ENCODE measurements at regions not wholly inside any gene's neighbourhood (a gene's known extent, or its start where the extent isn't known, plus 50 kb on each side); places are given as distances from the start of the nearest gene placed in this dataset.
A peak's percentile ranks its signal among the peaks of the same experiment; 100 is the strongest.

- ChIA-PET CTCF (interaction anchor here (0.6 to 1.5 kb wide), 6 partner anchors 11 to 1117 kb away, joined by 3 to 4 read pairs (median 3); no protein-coding TSS in a partner anchor), POLR2A (no interaction called here)
- H3K4me3 ChIP-seq (ENCODE audit: low read depth, low read length), result no peak overlapping the region
- H3K27ac ChIP-seq (ENCODE audit: extremely low read depth, low read depth, low read length), result no peak overlapping the region
- H3K9me3 ChIP-seq (ENCODE audit: control insufficient read depth, insufficient read depth, low read depth, low read length), result no peaks in the 10 kb centered on the region
- no peaks in the 10 kb centered on the region for H3K36me3 ChIP-seq (ENCODE audit: control insufficient read depth in 2 of 2, insufficient read depth in 1 of 2, low read length in 2 of 2)
- no peak for TF ChIP-seq ZNF311 (tag by site-specific recombination; IDR thresholded peaks at IDR 0.05; ENCODE audit: borderline replicate concordance)
- no peak for TF ChIP-seq YY2 (tag by site-specific recombination; IDR thresholded peaks at IDR 0.05)
- no peak for TF ChIP-seq HIC1 (tag by site-specific recombination; IDR thresholded peaks at IDR 0.05)
- no peak for TF ChIP-seq ZNF175 (tag by site-specific recombination; IDR thresholded peaks at IDR 0.05)
- no peak for TF ChIP-seq ZFP41 (tag by site-specific recombination; IDR thresholded peaks at IDR 0.05; ENCODE audit: borderline replicate concordance)
- TF ChIP-seq ZSCAN16 (tag by site-specific recombination; IDR thresholded peaks at IDR 0.05), result no peak
- no peak for TF ChIP-seq ZNF211 (tag by site-specific recombination; IDR thresholded peaks at IDR 0.05; ENCODE audit: low read depth)
- TF ChIP-seq ZNF514 (tag by site-specific recombination; IDR thresholded peaks at IDR 0.05), result no peak
- TF ChIP-seq ZNF610 (tag by site-specific recombination; IDR thresholded peaks at IDR 0.05; ENCODE audit: borderline replicate concordance), result no peak
- TF ChIP-seq ZNF48 (tag by site-specific recombination; IDR thresholded peaks at IDR 0.05), result no peak
- no peaks in the 10 kb centered on the region for H3K4me1 ChIP-seq (ENCODE audit: control insufficient read depth, insufficient read depth, low read length)
Observed at GRCh38 chr9:82808478-82808877, 254.5 kb downstream of the RASEF start.

- H3K27ac ChIP-seq (ENCODE audit: extremely low read depth, low read depth, low read length), result no peak overlapping the region
- CTCF ChIA-PET, result interaction anchor here (0.7 kb wide), 1 partner anchor 707 kb away, joined by 3 read pairs; no protein-coding TSS in a partner anchor
- H3K9me3 ChIP-seq (ENCODE audit: control insufficient read depth, insufficient read depth, low read depth, low read length), result no peaks in the 10 kb centered on the region
- no peaks in the 10 kb centered on the region for H3K4me1 ChIP-seq (ENCODE audit: control insufficient read depth, insufficient read depth, low read length)
- no peak overlapping the region for H3K4me3 ChIP-seq (ENCODE audit: low read depth, low read length)
- POLR2A ChIA-PET, result interaction anchor here (0.9 to 1.0 kb wide), 2 partner anchors 113 to 124 kb away, joined by 3 read pairs; no protein-coding TSS in a partner anchor
- no peaks in the 10 kb centered on the region for H3K36me3 ChIP-seq (ENCODE audit: control insufficient read depth in 2 of 2, insufficient read depth in 1 of 2, low read length in 2 of 2)
- TF ChIP-seq ZNF449 (tag by site-specific recombination; IDR thresholded peaks at IDR 0.05) (0 out of 2 replicates have a peak, but pooled peaks have one; percentile 17), ZNF10 (tag by site-specific recombination; IDR thresholded peaks at IDR 0.05) (no peak), SCRT2 (tag by site-specific recombination; IDR thresholded peaks at IDR 0.05) (peak; percentile 71)
Observed at GRCh38 chr9:82810915-82811314, 252.0 kb downstream of the RASEF start.

GRCh38 chr9:82819260-82819659 lies 243.7 kb downstream of the RASEF start:
- TF ChIP-seq ZNF266 (tag by site-specific recombination; IDR thresholded peaks at IDR 0.05; ENCODE audit: low read depth) (no peak), ZXDB (tag by site-specific recombination; IDR thresholded peaks at IDR 0.05) (no peak), ZBTB8A (tag by site-specific recombination; IDR thresholded peaks at IDR 0.05) (no peak), ZNF670 (tag by site-specific recombination; IDR thresholded peaks at IDR 0.05; ENCODE audit: low read depth) (no peak), ZNF416 (tag by site-specific recombination; IDR thresholded peaks at IDR 0.05) (no peak), ZNF121 (tag by site-specific recombination; IDR thresholded peaks at IDR 0.05) (no peak), ZNF48 (tag by site-specific recombination; IDR thresholded peaks at IDR 0.05) (no peak), SETDB1 (IDR thresholded peaks at IDR 0.05; ENCODE audit: insufficient read length, low read length) (peak; percentile 29), ZNF549 (tag by site-specific recombination; IDR thresholded peaks at IDR 0.05) (peak; percentile 97)
- no peaks in the 10 kb centered on the region for H3K4me1 ChIP-seq (ENCODE audit: control insufficient read depth, insufficient read depth, low read length)
- ChIA-PET POLR2A (no interaction called here), CTCF (no interaction called here)
- H3K36me3 ChIP-seq (ENCODE audit: control insufficient read depth in 2 of 2, insufficient read depth in 1 of 2, low read length in 2 of 2), result no peaks in the 10 kb centered on the region
- H3K9me3 ChIP-seq (ENCODE audit: control insufficient read depth, insufficient read depth, low read depth, low read length), result no peaks in the 10 kb centered on the region
- no peak overlapping the region for H3K27ac ChIP-seq (ENCODE audit: extremely low read depth, low read depth, low read length)
- H3K4me3 ChIP-seq (ENCODE audit: low read depth, low read length), result no peak overlapping the region
